SK-N-SH (cell line): ENCODE measurements at regions not wholly inside any gene's neighbourhood (a gene's known extent, or its start where the extent isn't known, plus 50 kb on each side); places are given as distances from the start of the nearest gene placed in this dataset.

Experiments
- CTCF ChIA-PET: fragments of 300-600, 350-600 bp; formaldehyde crosslinking; extraction: SDS; loops from one replicate; lab custom pipeline; 2021; lab: Yijun Ruan, JAX
- POLR2A ChIA-PET: fragments of 350-600 bp; sonication (Branson Sonifier 250); formaldehyde crosslinking; extraction: SDS; loops from one replicate; lab custom pipeline; 2020; ENCODE audit warnings: antibody characterized with exemption, inconsistent platforms; lab: Yijun Ruan, JAX
- DNase-seq: peaks from one replicate; pipeline ENCODE4 v3.0.0; 2012
- H2AFZ ChIP-seq: fragments of 200-600 bp; sonication (generic); 2 replicates; pipeline ENCODE4 v1.8.1; 2016; ENCODE audit warnings: antibody characterized with exemption, mild to moderate bottlenecking, low read depth
- H3F3A ChIP-seq: fragments of 200-600 bp; sonication (generic); replicated peaks from 2 replicates; pipeline ENCODE3; 2016; ENCODE audit warnings: antibody characterized with exemption, mild to moderate bottlenecking; ENCODE audit not compliant: insufficient read depth
- H3K27ac ChIP-seq, 2 experiments: fragments of 200-500 bp in 1 of 2; fragments of 200-600 bp in 1 of 2; sonication (Bioruptor generic) in 1 of 2; sonication (generic), shearing (Covaris generic) in 1 of 2; 2 replicates each; pipeline versions ENCODE4 v1.5.1 to v1.6.1; 2014 to 2016; ENCODE audit warnings: low read depth in 2 of 2, inconsistent platforms in 1 of 2, low read length in 1 of 2, mild to moderate bottlenecking in 1 of 2, mixed read lengths in 1 of 2
- H3K27me3 ChIP-seq: fragments of 200-600 bp; sonication (generic), shearing (Covaris generic); 2 replicates; pipeline ENCODE4 v1.6.1; 2016; ENCODE audit warnings: mixed run types; ENCODE audit not compliant: insufficient read depth
- H3K36me3 ChIP-seq, 2 experiments: fragments of 200-500 bp in 1 of 2; fragments of 200-600 bp in 1 of 2; sonication (Bioruptor generic) in 1 of 2; sonication (generic) in 1 of 2; replicated peaks in 1 of 2; 2 replicates each; pipeline versions ENCODE3 to v1.5.1; 2014 to 2016; ENCODE audit warnings: low read length in 1 of 2, mild to moderate bottlenecking in 1 of 2; ENCODE audit not compliant: insufficient read depth in 2 of 2, control insufficient read depth in 1 of 2
- H3K4me1 ChIP-seq, 2 experiments: fragments of 200-500 bp in 1 of 2; fragments of 200-600 bp in 1 of 2; sonication (Bioruptor generic) in 1 of 2; sonication (generic), shearing (Covaris generic) in 1 of 2; 2 replicates each; pipeline versions ENCODE4 v1.5.1 to v1.6.1; 2014 to 2016; ENCODE audit warnings: low read depth in 1 of 2, low read length in 1 of 2, mixed run types in 1 of 2; ENCODE audit not compliant: insufficient read depth in 2 of 2, control insufficient read depth in 1 of 2
- H3K4me2 ChIP-seq: fragments of 200-600 bp; sonication (generic), shearing (Covaris generic); 2 replicates; pipeline ENCODE4 v1.6.1; 2017; ENCODE audit warnings: mixed run types
- H3K4me3 ChIP-seq, 2 experiments: fragments of 200-500 bp in 1 of 2; fragments of 200-600 bp in 1 of 2; sonication (Bioruptor generic) in 1 of 2; sonication (generic), shearing (Covaris generic) in 1 of 2; 2 replicates each; pipeline versions ENCODE4 v1.5.1 to v1.8.1; 2014 to 2016; ENCODE audit warnings: low read depth in 2 of 2, inconsistent platforms in 1 of 2, low read length in 1 of 2, mild to moderate bottlenecking in 1 of 2, mixed read lengths in 1 of 2, moderate library complexity in 1 of 2
- H3K79me2 ChIP-seq: fragments of 200-600 bp; sonication (generic); 2 replicates; pipeline ENCODE4 v1.8.1; 2017; ENCODE audit warnings: mild to moderate bottlenecking; ENCODE audit not compliant: insufficient read depth
- H3K9ac ChIP-seq: fragments of 200-600 bp; sonication (generic); 2 replicates; pipeline ENCODE4 v1.6.1; 2017; ENCODE audit warnings: mixed run types
- H3K9me2 ChIP-seq: fragments of 200-600 bp; sonication (generic); 2 replicates; pipeline ENCODE4 v1.6.1; 2017; ENCODE audit warnings: mixed run types
- H3K9me3 ChIP-seq: fragments of 200-600 bp; sonication (generic); 2 replicates; pipeline ENCODE4 v1.6.1; 2017; ENCODE audit warnings: mixed run types, mild to moderate bottlenecking, moderate library complexity
- H4K20me1 ChIP-seq: fragments of 200-600 bp; sonication (generic); 2 replicates; pipeline ENCODE4 v1.6.1; 2017; ENCODE audit warnings: mild to moderate bottlenecking, mixed run types; ENCODE audit not compliant: insufficient read depth
- CHD2 ChIP-seq: fragments of 150-350 bp; IDR thresholded peaks from 2 replicates; pipeline ENCODE4 v1.6.1; 2018; ENCODE audit warnings: low read length; ENCODE audit not compliant: partially characterized antibody
- CTCF ChIP-seq: fragments of 200-600 bp; sonication (generic); IDR thresholded peaks from 2 replicates; pipeline ENCODE4 v1.6.1; 2017; ENCODE audit warnings: antibody characterized with exemption, mild to moderate bottlenecking, moderate library complexity
- ELF1 ChIP-seq: IDR thresholded peaks from 2 replicates; pipeline ENCODE4 v1.4.0; 2012
- EP300 ChIP-seq, 2 experiments: IDR thresholded peaks; 2 replicates each; pipeline versions ENCODE4 v1.4.0 to v1.6.1; 2012; ENCODE audit warnings: borderline replicate concordance in 1 of 2, low read depth in 1 of 2, low read length in 1 of 2
- GATA2 ChIP-seq: sonication (generic); formaldehyde crosslinking; IDR thresholded peaks from 2 replicates; pipeline ENCODE4 v1.5.0; 2020; ENCODE audit warnings: mild to moderate bottlenecking, missing genetic modification reagents
- JUND ChIP-seq: IDR thresholded peaks from 2 replicates; pipeline ENCODE4 v1.4.0; 2012
- NFIC ChIP-seq: IDR thresholded peaks from 2 replicates; pipeline ENCODE4 v1.4.0; 2012; ENCODE audit warnings: borderline replicate concordance
- POLR2AphosphoS5 ChIP-seq: IDR thresholded peaks from 2 replicates; pipeline ENCODE4 v1.6.1; 2012; ENCODE audit warnings: low read depth, low read length
- RAD21 ChIP-seq: IDR thresholded peaks from 2 replicates; pipeline ENCODE4 v1.6.1; 2012; ENCODE audit warnings: mild to moderate bottlenecking, low read length
- RCOR1 ChIP-seq: fragments of 150-350 bp; IDR thresholded peaks from 2 replicates; pipeline ENCODE4 v1.6.1; 2017; ENCODE audit warnings: antibody characterized with exemption, low read length
- RFX5 ChIP-seq: IDR thresholded peaks from 2 replicates; pipeline ENCODE4 v1.6.1; 2012; ENCODE audit warnings: mild to moderate bottlenecking, improper control_type of control experiment, low read length
- SIN3A ChIP-seq: IDR thresholded peaks from 2 replicates; pipeline ENCODE4 v1.6.1; 2012; ENCODE audit warnings: low read depth, mild to moderate bottlenecking, low read length, moderate library complexity, borderline replicate concordance
- TAF1 ChIP-seq: IDR thresholded peaks from 2 replicates; pipeline ENCODE4 v1.6.1; 2012; ENCODE audit warnings: low read depth, mild to moderate bottlenecking, low read length, moderate library complexity, borderline replicate concordance
- TEAD4 ChIP-seq: IDR thresholded peaks from 2 replicates; pipeline ENCODE4 v1.4.0; 2012; ENCODE audit warnings: mild to moderate bottlenecking, borderline replicate concordance; ENCODE audit not compliant: insufficient read depth
- USF2 ChIP-seq: fragments of 150-350 bp; IDR thresholded peaks from 2 replicates; pipeline ENCODE4 v1.6.1; 2017; ENCODE audit warnings: antibody characterized with exemption, low read length, low read depth, borderline replicate concordance
- YY1 ChIP-seq: IDR thresholded peaks from 2 replicates; pipeline ENCODE4 v1.4.0; 2012; ENCODE audit warnings: low read depth, mild to moderate bottlenecking
- WGBS: methylation state at CpG from one replicate; pipeline ENCODE4 v1.1.6; 2017; ENCODE audit warnings: low lambda C conversion rate; 5-methylcytosine and 5-hydroxymethylcytosine counted together
- TF ChIP-seq, protein P1 (sequence below): IDR thresholded peaks from 2 replicates; pipeline ENCODE4; 2012
- TF ChIP-seq, protein P2 (sequence below): fragments of 150-350 bp; IDR thresholded peaks from 2 replicates; pipeline ENCODE4 v1.6.1; 2016; ENCODE audit warnings: mild to moderate bottlenecking, low read depth, low read length
- TF ChIP-seq, protein P3 (sequence below): IDR thresholded peaks from 2 replicates; pipeline ENCODE4 v1.4.0; 2012; ENCODE audit warnings: low read depth

- Histone ChIP-seq H3K4me3 (no peak overlapping the region), H3K9me3 (peaks cover 4% of the 10 kb centered on the region; the same call in 1 of the 2 replicates), H3K4me2 (no peak overlapping the region), H3K9ac (no peak overlapping the region), H4K20me1 (no peaks in the 10 kb centered on the region), H2AFZ (no peak overlapping the region)
- DNase-seq, result peak; percentile 62
- CTCF ChIA-PET, result interaction anchor here (0.9 to 3.6 kb wide), 4 partner anchors 12 to 68 kb away, joined by 4 to 9 read pairs (median 6); no protein-coding TSS in a partner anchor
- POLR2A ChIA-PET, result no interaction called here
- TF ChIP-seq RAD21 (no peak), NFIC (no peak), RCOR1 (peak; percentile 54; the same call in 1 of the 2 replicates), JUND (no peak), USF2 (no peak), TEAD4 (no peak), GATA2 (CRISPR knock-in tag) (peak; percentile 25; the same call in 1 of the 2 replicates), SIN3A (no peak), EP300 (IDR thresholded peaks at IDR 0.05; ENCODE audit: borderline replicate concordance in 1 of 2, low read depth in 1 of 2, low read length in 1 of 2) (peak in 1 of 2 experiments; percentile 29; a peak in 1 of 4 replicates), POLR2AphosphoS5 (no peak), TAF1 (no peak), ELF1 (no peak), CHD2 (peak; percentile 23)
- TF ChIP-seq, protein P1, sequence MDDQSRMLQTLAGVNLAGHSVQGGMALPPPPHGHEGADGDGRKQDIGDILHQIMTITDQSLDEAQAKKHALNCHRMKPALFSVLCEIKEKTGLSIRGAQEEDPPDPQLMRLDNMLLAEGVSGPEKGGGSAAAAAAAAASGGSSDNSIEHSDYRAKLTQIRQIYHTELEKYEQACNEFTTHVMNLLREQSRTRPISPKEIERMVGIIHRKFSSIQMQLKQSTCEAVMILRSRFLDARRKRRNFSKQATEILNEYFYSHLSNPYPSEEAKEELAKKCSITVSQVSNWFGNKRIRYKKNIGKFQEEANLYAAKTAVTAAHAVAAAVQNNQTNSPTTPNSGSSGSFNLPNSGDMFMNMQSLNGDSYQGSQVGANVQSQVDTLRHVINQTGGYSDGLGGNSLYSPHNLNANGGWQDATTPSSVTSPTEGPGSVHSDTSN, result no peak
- TF ChIP-seq, all 33 proteins: peak for 4
- Histone ChIP-seq H3K4me1 (peaks cover 0 to 16% of the 10 kb centered on the region in 2 experiments; a peak in 1 of 4 replicates), H3K79me2 (no peaks in the 10 kb centered on the region), H3F3A (no peaks in the 10 kb centered on the region), H3K36me3 (no peaks in the 10 kb centered on the region), H3K27me3 (no peaks in the 10 kb centered on the region), H3K27ac (peak overlapping the region in 1 of 2 experiments; percentile 17; a peak in 1 of 4 replicates), H3K9me2 (no peaks in the 10 kb centered on the region)
- 9% methylated on average over 4 of the region's 4 CpGs for WGBS
Observed at GRCh38 chr3:13159890-13160289, 86.7 kb upstream of the IQSEC1 start.

DNA sequence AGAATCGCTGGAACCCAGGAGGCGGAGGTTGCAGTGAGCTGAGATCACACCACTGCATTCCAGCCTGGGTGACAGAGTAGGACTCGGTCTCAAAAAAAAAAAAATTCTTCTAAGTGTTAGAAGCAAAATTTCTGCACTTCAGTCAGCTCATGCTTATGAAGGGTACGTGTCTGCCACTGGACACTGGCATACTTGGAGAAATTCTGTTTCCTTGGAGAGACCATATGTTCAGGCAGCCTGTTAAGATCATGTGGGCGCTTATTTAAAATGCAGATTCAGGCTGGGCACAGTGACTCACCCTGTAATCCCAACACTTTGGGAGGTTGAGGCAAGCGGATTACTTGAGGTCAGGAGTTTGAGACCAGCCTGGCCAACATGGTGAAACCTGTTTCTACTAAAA is 85.6 kb upstream of the IQSEC1 start:
- no peak for TF ChIP-seq RFX5
- TF ChIP-seq CHD2, result no peak
- TF ChIP-seq SIN3A, result no peak
- TF ChIP-seq, protein P2, sequence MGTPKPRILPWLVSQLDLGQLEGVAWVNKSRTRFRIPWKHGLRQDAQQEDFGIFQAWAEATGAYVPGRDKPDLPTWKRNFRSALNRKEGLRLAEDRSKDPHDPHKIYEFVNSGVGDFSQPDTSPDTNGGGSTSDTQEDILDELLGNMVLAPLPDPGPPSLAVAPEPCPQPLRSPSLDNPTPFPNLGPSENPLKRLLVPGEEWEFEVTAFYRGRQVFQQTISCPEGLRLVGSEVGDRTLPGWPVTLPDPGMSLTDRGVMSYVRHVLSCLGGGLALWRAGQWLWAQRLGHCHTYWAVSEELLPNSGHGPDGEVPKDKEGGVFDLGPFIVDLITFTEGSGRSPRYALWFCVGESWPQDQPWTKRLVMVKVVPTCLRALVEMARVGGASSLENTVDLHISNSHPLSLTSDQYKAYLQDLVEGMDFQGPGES, result no peak
- TF ChIP-seq TAF1, result no peak
- TF ChIP-seq YY1, result no peak
- TF ChIP-seq, protein P3, sequence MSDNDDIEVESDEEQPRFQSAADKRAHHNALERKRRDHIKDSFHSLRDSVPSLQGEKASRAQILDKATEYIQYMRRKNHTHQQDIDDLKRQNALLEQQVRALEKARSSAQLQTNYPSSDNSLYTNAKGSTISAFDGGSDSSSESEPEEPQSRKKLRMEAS, result no peak
- TF ChIP-seq CTCF, result no peak
- TF ChIP-seq RCOR1, result no peak
- H3K9me3 ChIP-seq, result peaks cover 7% of the 10 kb centered on the region; the same call in 1 of the 2 replicates
- no peaks in the 10 kb centered on the region for H3K9me2 ChIP-seq
- H4K20me1 ChIP-seq, result no peaks in the 10 kb centered on the region
- H3K4me1 ChIP-seq, result peaks cover 0 to 16% of the 10 kb centered on the region in 2 experiments; a peak in 1 of 4 replicates
- H3K27ac ChIP-seq, result no peak overlapping the region
- H3K27me3 ChIP-seq, result no peaks in the 10 kb centered on the region
- H3F3A ChIP-seq, result no peaks in the 10 kb centered on the region
- H3K4me2 ChIP-seq, result no peak overlapping the region
- no peaks in the 10 kb centered on the region for H3K36me3 ChIP-seq
- H2AFZ ChIP-seq, result no peak overlapping the region
- H3K9ac ChIP-seq, result no peak overlapping the region
- no peak for DNase-seq
- no peak overlapping the region for H3K4me3 ChIP-seq
- WGBS, result 72% methylated on average over 6 of the region's 6 CpGs
- POLR2A ChIA-PET, result no interaction called here
- CTCF ChIA-PET, result interaction anchor here (0.9 to 3.6 kb wide), 2 partner anchors 13 to 149 kb away, joined by 3 to 9 read pairs; no protein-coding TSS in a partner anchor
- H3K79me2 ChIP-seq, result no peaks in the 10 kb centered on the region
